Transverse colon (tissue), 4 donors: ENCODE measurements at regions not wholly inside any gene's neighbourhood (a gene's known extent, or its start where the extent isn't known, plus 50 kb on each side); places are given as distances from the start of the nearest gene placed in this dataset.
A peak's percentile ranks its signal among the peaks of the same experiment; 100 is the strongest.

ENCODE experiments used
- DNase-seq: peaks from one replicate; pipeline ENCODE4 v3.0.0-alpha.2; 2019
- H3K27ac ChIP-seq, 4 donors: fragments of 200-600 bp; sonication (generic); 2 replicates each; pipeline ENCODE4 v1.5.1; 2016 to 2018; ENCODE audit warnings: inconsistent platforms in 4 of 4
- H3K27me3 ChIP-seq: fragments of 200-600 bp; sonication (generic); 2 replicates; pipeline ENCODE4 v1.5.1; 2017; ENCODE audit warnings: inconsistent platforms
- H3K36me3 ChIP-seq, 4 donors: fragments of 200-600 bp; sonication (generic); 2 replicates each; pipeline ENCODE4 v1.5.1; 2017 to 2019; ENCODE audit warnings: inconsistent platforms in 4 of 4
- H3K4me1 ChIP-seq, 4 donors: fragments of 200-600 bp; sonication (generic); 2 replicates each; pipeline ENCODE4 v1.5.1; 2017 to 2020; ENCODE audit warnings: inconsistent platforms in 4 of 4
- H3K4me3 ChIP-seq, 4 donors: fragments of 200-600 bp; sonication (generic); 1 replicate in 1 of 4; 2 replicates in 3 of 4; pipeline versions ENCODE4 v1.5.1 to v1.6.1; 2017 to 2019; ENCODE audit warnings: inconsistent platforms in 4 of 4
- H3K9me3 ChIP-seq, 2 donors: fragments of 200-600 bp; sonication (generic); 2 replicates each; pipeline ENCODE4 v1.5.1; 2017 to 2019; ENCODE audit warnings: inconsistent platforms in 2 of 2
- EP300 ChIP-seq: sonication (generic); formaldehyde crosslinking; IDR thresholded peaks from one replicate; pipeline ENCODE4 v1.6.1; 2017; ENCODE audit warnings: antibody characterized with exemption, low read depth
- POLR2A ChIP-seq: fragments of 450-650 bp; IDR thresholded peaks from one replicate; pipeline ENCODE4 v1.6.1; 2016; ENCODE audit warnings: antibody characterized with exemption, mild to moderate bottlenecking, moderate library complexity
- POLR2AphosphoS5 ChIP-seq, 3 donors: sonication (generic); formaldehyde crosslinking; IDR thresholded peaks; one replicate each; pipeline ENCODE4 v1.6.1; 2016; ENCODE audit warnings: antibody characterized with exemption in 3 of 3
- WGBS, 2 donors: methylation state at CpG; one replicate each; pipeline ENCODE4 v1.1.5; 2018; ENCODE audit warnings: low coverage in 1 of 2; 5-methylcytosine and 5-hydroxymethylcytosine counted together
- in situ Hi-C, 4 donors: fragments of 200-750 bp; cut with MboI; loops; one replicate each; pipeline versions ENCODE4 v1.15.0 to v1.15.1; 2017; ENCODE audit warnings: low sequenced_read_pairs in 3 of 4, low pct_ligation_motif_present in 1 of 4, low pct_unique_long_range_greater_than_20kb in 1 of 4
- intact Hi-C: fragments of 100-400 bp; cut with DNase I; formaldehyde crosslinking; loops from one replicate; pipeline ENCODE4 v1.15.1; 2023; ENCODE audit warnings: low total_unique reads
- TF ChIP-seq, protein P1 (sequence below), 5 experiments: fragments of 200-600 bp in 3 of 5; fragments of 450-650 bp in 2 of 5; sonication (generic) in 3 of 5; IDR thresholded peaks; 1 replicate in 2 of 5; 2 replicates in 3 of 5; pipeline ENCODE4 v1.5.1; 2016 to 2017; ENCODE audit warnings: antibody characterized with exemption in 5 of 5, inconsistent platforms in 3 of 5, mild to moderate bottlenecking in 2 of 5, moderate library complexity in 1 of 5

GRCh38 chr3:187966636-187967406 is 187.1 kb upstream of the LPP start:
- Histone ChIP-seq H3K4me3 (no peak overlapping the region), H3K36me3 (no peaks in the 10 kb centered on the region), H3K9me3 (no peaks in the 10 kb centered on the region), H3K4me1 (peaks cover 0 to 4% (median 0%) of the 10 kb centered on the region in 4 donors), H3K27ac (no peak overlapping the region), H3K27me3 (no peaks in the 10 kb centered on the region)
- no peak for DNase-seq
- WGBS, 2 donors, result 54 to 63% methylated on average over 4 to 8 of the region's 8 CpGs
- TF ChIP-seq, protein P1, sequence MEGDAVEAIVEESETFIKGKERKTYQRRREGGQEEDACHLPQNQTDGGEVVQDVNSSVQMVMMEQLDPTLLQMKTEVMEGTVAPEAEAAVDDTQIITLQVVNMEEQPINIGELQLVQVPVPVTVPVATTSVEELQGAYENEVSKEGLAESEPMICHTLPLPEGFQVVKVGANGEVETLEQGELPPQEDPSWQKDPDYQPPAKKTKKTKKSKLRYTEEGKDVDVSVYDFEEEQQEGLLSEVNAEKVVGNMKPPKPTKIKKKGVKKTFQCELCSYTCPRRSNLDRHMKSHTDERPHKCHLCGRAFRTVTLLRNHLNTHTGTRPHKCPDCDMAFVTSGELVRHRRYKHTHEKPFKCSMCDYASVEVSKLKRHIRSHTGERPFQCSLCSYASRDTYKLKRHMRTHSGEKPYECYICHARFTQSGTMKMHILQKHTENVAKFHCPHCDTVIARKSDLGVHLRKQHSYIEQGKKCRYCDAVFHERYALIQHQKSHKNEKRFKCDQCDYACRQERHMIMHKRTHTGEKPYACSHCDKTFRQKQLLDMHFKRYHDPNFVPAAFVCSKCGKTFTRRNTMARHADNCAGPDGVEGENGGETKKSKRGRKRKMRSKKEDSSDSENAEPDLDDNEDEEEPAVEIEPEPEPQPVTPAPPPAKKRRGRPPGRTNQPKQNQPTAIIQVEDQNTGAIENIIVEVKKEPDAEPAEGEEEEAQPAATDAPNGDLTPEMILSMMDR (IDR thresholded peaks at IDR 0.05), result no peak
- TF ChIP-seq POLR2AphosphoS5 (IDR thresholded peaks at IDR 0.05), result no peak
- no peak for TF ChIP-seq EP300
- no peak for TF ChIP-seq POLR2A
- in situ Hi-C loops (no loop called here), intact Hi-C loops (no loop called here)

DNA sequence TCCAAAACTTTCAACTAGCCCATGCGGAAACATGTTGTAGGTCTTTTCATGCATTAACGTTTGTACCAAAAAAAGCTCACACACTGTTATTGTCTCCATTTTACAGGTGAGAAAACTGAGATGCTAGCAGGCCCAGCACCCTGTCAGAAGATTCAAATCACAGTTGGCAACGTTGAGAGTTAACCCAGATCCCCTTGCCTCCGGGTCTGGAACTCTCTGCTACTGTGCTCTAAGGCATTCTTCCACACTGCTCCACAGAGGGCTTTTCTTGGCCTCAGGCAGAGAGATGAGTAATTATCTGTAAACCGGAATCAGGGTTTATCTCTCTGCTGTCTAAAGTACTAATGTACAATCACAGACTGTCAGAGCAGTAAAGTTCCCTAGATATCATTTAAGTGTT is 186.0 kb upstream of the LPP start:
- WGBS, 2 donors, result 71 to 81% methylated on average over 4 to 5 of the region's 5 CpGs
- H3K4me3 ChIP-seq, result no peak overlapping the region
- no peaks in the 10 kb centered on the region for H3K9me3 ChIP-seq
- H3K4me1 ChIP-seq, result peaks cover 0 to 4% (median 0%) of the 10 kb centered on the region in 4 donors
- TF ChIP-seq POLR2AphosphoS5 (IDR thresholded peaks at IDR 0.05) (no peak), POLR2A (no peak)
- TF ChIP-seq, protein P1 (IDR thresholded peaks at IDR 0.05), result no peak
- in situ Hi-C loops, result no loop called here
- H3K36me3 ChIP-seq, result no peaks in the 10 kb centered on the region
- no peak overlapping the region for H3K27ac ChIP-seq
- intact Hi-C loops, result no loop called here
- no peaks in the 10 kb centered on the region for H3K27me3 ChIP-seq
- no peak for DNase-seq

GRCh38 chr3:187968883-187969580 is 184.9 kb upstream of the LPP start:
- Histone ChIP-seq H3K4me3 (no peak overlapping the region), H3K36me3 (no peaks in the 10 kb centered on the region), H3K9me3 (no peaks in the 10 kb centered on the region), H3K4me1 (no peaks in the 10 kb centered on the region), H3K27me3 (no peaks in the 10 kb centered on the region), H3K27ac (no peak overlapping the region)
- TF ChIP-seq POLR2A, result no peak
- TF ChIP-seq POLR2AphosphoS5 (IDR thresholded peaks at IDR 0.05), result peak in 2 of 3 donors; percentile 23 to 29
- TF ChIP-seq, protein P1 (IDR thresholded peaks at IDR 0.05), result no peak
- no peak for TF ChIP-seq EP300
- DNase-seq, result no peak
- in situ Hi-C loops, result no loop called here
- intact Hi-C loops, result no loop called here
- WGBS, 2 donors, result 83 to 93% methylated on average over 1 to 2 of the region's 2 CpGs

- in situ Hi-C loops, result no loop called here
- Histone ChIP-seq H3K27me3 (no peaks in the 10 kb centered on the region), H3K4me3 (no peak overlapping the region), H3K9me3 (no peaks in the 10 kb centered on the region), H3K4me1 (no peaks in the 10 kb centered on the region), H3K36me3 (no peaks in the 10 kb centered on the region), H3K27ac (no peak overlapping the region)
- DNase-seq, result no peak
- TF ChIP-seq POLR2AphosphoS5 (IDR thresholded peaks at IDR 0.05), result no peak
- no peak for TF ChIP-seq POLR2A
- TF ChIP-seq, protein P1 (IDR thresholded peaks at IDR 0.05), result no peak
- TF ChIP-seq EP300, result no peak
- intact Hi-C loops, result no loop called here
- 72 to 84% methylated on average over 2 to 3 of the region's 3 CpGs for WGBS, 2 donors
Observed at GRCh38 chr3:187969581-187969950, 184.4 kb upstream of the LPP start.
